Non-pigmented ciliary epithelial cell (primary cell): ENCODE measurements at regions not wholly inside any gene's neighbourhood (a gene's known extent, or its start where the extent isn't known, plus 50 kb on each side); places are given as distances from the start of the nearest gene placed in this dataset.
"Not testable (repeated sequence)": the region's sequence is repeated elsewhere in the genome, so short reads cannot be mapped to it uniquely, and the experiment has no call there.

ENCODE experiments used
- DNase-seq: peaks from one replicate; pipeline ENCODE4 v3.0.0-alpha.2; 2010; ENCODE audit warnings: low read depth

DNA sequence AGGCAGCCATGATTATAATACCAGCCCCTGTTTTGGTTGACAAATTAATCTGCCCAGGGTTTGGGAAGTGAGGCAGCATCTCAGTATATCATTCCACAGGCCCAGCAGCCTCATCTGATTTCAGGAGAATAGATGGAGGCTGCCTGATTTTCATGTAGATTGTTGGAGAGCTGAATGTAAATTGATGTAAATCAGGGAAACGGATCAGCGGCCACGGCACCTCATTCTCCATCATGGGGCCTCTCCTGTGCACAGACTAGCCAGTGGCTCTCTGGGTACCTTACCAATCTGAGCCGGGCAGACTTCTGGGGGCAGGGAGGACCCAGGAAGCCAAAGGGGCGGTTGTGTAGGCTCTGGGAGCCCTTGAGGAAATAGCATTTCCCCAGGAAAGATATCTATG, 63.7 kb upstream of the GSC start:
- no peak for DNase-seq

DNA sequence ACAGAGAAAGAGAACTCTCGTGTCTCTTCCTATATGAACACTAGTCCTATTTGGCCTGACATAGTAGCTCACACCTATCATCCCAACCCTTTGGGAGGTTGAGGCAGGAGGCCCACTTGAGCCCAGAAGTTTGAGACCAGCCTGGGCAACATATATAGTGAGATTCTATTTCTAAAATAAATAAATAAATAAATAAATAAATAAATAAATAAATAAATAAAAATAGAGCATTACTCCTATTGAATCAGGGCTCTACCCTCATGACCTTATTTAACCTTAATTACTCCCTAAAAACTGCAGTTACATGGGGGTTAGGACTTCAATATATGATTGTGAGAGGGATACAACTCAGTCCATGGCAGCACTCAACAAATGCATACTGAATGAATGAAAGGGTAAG, 61.2 kb upstream of the GSC start:
- DNase-seq, result no peak

DNA sequence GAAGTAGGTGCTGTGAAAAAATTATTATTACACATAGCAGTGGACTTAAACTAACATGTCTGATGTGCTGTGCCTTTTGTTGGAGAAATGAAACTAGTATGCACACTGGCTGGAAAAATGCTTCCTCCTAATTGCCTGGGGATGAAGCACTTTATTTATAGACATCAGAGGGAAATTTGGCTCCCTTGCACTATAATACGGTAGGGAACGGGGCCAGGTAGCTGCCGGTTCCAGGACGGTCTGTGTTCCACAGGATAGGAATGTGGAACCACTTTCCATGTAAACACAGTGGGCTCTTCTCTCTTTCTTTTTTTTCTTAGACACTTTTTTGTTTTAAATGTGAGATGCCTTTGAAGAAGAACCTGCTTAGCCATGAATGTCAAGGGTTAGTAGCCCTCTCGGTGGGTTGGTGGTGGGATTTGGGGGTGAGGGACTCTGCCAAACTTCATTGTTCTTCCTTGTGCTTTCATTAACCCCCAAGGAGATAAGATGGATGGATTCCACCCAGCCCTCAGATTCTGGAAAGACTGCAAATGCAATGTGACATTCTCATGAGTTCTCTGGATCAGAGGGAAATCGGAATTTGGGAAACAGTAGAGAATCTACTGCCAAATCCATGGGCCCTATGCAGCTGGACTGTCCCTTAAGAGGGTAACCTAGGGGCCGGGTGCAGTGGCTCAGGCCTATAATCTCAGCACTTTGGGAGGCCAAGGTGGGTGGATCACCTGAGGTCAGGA, 58.0 kb upstream of the GSC start:
- DNase-seq, result no peak

DNA sequence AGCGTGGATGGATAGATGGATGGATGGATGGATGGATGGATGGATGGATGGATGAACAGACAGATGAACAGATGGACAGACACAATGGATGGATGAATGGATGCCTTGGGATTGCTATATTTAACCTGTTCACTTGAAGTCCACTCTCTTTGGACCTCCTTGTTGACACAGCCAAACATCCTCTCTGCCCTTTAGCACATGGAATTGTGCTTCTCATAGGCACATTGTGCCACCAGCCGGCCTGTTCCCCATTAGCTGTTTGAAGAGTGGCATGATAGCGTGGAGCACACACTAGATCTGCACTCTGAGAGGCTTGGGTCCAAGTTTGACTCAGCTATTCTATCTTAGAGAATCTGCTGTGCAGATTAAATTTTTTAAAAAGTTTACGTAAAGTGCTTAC, 56.9 kb upstream of the GSC start:
- no peak for DNase-seq

DNA sequence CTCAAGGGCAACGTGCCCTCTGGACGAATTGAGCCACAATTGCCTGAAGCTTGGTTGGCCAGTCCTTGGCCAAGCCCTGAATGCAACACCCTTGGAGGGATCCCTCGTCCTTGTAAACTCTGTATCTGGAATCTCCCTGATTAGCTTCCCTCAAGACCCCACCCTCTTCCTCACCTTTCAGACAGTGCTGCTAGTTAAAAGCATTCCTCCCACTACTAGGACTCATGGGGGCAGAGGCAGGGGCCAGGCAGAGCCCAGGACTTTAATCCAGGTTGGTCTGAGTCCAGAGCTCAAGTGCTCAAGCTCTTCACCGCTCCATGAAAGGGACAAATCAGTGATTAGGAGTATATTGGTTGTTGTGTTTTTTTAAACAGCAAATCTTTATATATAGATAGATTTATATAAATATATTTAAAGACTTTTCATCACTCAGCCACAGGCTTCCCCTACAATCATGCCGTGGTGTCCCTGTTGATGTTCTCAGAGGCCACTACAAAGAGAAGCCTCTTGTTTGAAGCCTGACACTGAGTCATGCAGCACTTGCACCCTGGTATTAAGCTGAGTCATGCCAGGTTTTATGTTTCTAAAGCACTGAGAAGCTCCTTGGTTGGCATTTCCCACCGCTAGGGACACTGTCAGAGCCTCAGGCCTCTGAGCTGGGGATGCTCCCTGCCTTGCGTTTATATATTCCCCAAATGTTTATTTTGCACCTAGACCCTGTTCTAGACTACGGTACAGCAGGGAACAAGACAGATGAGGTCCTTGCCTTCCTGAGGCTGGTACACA, 53.8 kb upstream of the GSC start:
- no peak for DNase-seq

DNA sequence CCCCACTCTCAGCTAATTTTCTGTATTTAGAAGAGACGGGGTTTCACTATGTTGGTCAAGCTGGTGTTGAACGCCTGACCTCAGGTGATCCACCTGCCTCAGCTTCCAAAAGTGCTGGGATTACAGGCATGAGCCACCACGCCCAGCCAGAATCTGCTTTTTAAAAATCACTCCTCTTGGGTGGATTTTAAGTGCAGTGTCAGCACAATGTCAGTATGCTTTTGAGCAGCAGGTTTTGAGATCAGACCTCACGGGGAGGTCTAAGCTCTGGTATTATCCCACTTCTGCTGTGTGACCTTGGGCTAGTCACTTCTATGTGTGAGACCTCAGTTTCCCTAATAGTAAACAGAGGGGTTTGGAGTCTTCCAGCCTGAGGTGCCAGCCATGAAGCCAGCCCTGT, 51.8 kb upstream of the GSC start:
- no peak for DNase-seq

DNA sequence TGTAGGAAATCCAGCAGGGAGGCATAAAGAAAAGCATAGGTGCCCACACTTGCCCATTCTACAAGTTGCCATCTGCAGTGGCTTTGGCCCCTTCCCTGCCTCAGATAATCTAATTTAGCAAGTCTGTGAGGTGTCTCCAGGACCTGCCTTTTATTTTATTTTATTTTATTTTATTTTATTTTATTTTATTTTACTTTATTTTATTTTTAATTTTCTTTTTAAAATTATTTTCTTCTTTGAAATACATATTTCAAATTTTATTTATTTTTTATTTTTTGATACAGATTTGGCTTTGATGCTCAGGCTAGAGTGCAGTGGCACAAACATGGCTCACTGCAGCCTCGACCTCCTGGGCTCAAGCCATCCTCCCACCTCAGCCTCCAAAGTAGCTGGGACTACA, 51.0 kb upstream of the GSC start:
- DNase-seq, result not testable (repeated sequence)
